ENCODE measurements at regions not wholly inside any gene's neighbourhood (a gene's known extent, or its start where the extent isn't known, plus 50 kb on each side); places are given as distances from the start of the nearest gene placed in this dataset.

- DNase-seq = no peak
Observed at GRCh38 chr9:109953300-109953699, 173.3 kb downstream of the PALM2AKAP2 start.

GRCh38 chr9:109953813-109954497 lies 174.0 kb downstream of the PALM2AKAP2 start:
- DNase-seq = no peak

GRCh38 chr9:109956717-109957440 lies 176.9 kb downstream of the PALM2AKAP2 start:
- DNase-seq = no peak

GRCh38 chr9:109959679-109960078 lies 179.7 kb downstream of the PALM2AKAP2 start:
- no peak for DNase-seq

GRCh38 chr9:109961626-109962025 lies 181.6 kb downstream of the PALM2AKAP2 start:
- DNase-seq = no peak

GRCh38 chr9:109962215-109962614 lies 182.2 kb downstream of the PALM2AKAP2 start:
- DNase-seq = no peak

- no peak for DNase-seq
Observed at GRCh38 chr9:109963079-109963478, 183.1 kb downstream of the PALM2AKAP2 start.

- DNase-seq = no peak
Observed at GRCh38 chr9:109966643-109967368, 186.8 kb downstream of the PALM2AKAP2 start.

- DNase-seq = peak; percentile 42
Observed at GRCh38 chr9:109967651-109968642, 187.9 kb downstream of the PALM2AKAP2 start.

GRCh38 chr9:109969011-109969410 lies 189.0 kb downstream of the PALM2AKAP2 start:
- no peak for DNase-seq

GRCh38 chr9:109969573-109970237 lies 189.7 kb downstream of the PALM2AKAP2 start:
- no peak for DNase-seq

- DNase-seq = no peak
Observed at GRCh38 chr9:109971226-109971625, 191.2 kb downstream of the PALM2AKAP2 start.

GRCh38 chr9:109972026-109972882 lies 192.3 kb downstream of the PALM2AKAP2 start:
- DNase-seq = peak; percentile 16

GRCh38 chr9:109973336-109973735 lies 193.3 kb downstream of the PALM2AKAP2 start:
- no peak for DNase-seq

GRCh38 chr9:109974143-109974917 lies 194.3 kb downstream of the PALM2AKAP2 start:
- peak; percentile 36 for DNase-seq

GRCh38 chr9:109974918-109975276 lies 194.9 kb downstream of the PALM2AKAP2 start:
- DNase-seq = no peak

- no peak for DNase-seq
Observed at GRCh38 chr9:109975574-109976295, 195.7 kb downstream of the PALM2AKAP2 start.

- no peak for DNase-seq
Observed at GRCh38 chr9:109976303-109976702, 196.3 kb downstream of the PALM2AKAP2 start.

- DNase-seq = no peak
Observed at GRCh38 chr9:109977521-109977920, 197.5 kb downstream of the PALM2AKAP2 start.

Data from CD4-positive, alpha-beta T cell treated with Interleukin-4 for 4 hours (primary cell).